Activated CD4-positive, alpha-beta memory T cell treated with anti-CD3 and anti-CD28 coated beads, Interleukin-2, amount 10 ng/mL, durations not matched to agents 7 days and 5 days (primary cell): ENCODE measurements at regions not wholly inside any gene's neighbourhood (a gene's known extent, or its start where the extent isn't known, plus 50 kb on each side); places are given as distances from the start of the nearest gene placed in this dataset.

Experiments used
- CTCF ChIA-PET: fragments of 350-600 bp; sonication (Branson Sonifier 250); formaldehyde crosslinking; loops from one replicate; lab custom pipeline; 2021; ENCODE audit warnings: antibody characterized with exemption, inconsistent platforms; lab: Charles Lee
- POLR2A ChIA-PET: fragments of 350-600 bp; sonication (Branson Sonifier 250); formaldehyde crosslinking; loops from one replicate; lab custom pipeline; 2021; ENCODE audit warnings: antibody characterized with exemption; lab: Charles Lee
- DNase-seq: peaks from one replicate; pipeline ENCODE4 v3.0.0-alpha.2; 2020
- H3K27ac Mint-ChIP-seq: one replicate; pipeline ENCODE4 v1.8.0; 2021; ENCODE audit warnings: mild to moderate bottlenecking, mixed read lengths
- H3K27me3 Mint-ChIP-seq: one replicate; pipeline ENCODE4 v1.8.0; 2021; ENCODE audit warnings: mixed read lengths
- H3K36me3 Mint-ChIP-seq: one replicate; pipeline ENCODE4 v1.8.0; 2021; ENCODE audit warnings: low read depth, mixed read lengths
- H3K4me1 Mint-ChIP-seq: one replicate; pipeline ENCODE4 v1.8.0; 2021; ENCODE audit warnings: mixed read lengths
- H3K4me3 Mint-ChIP-seq: one replicate; pipeline ENCODE4 v1.8.0; 2021; ENCODE audit warnings: mild to moderate bottlenecking, mixed read lengths
- H3K9me3 Mint-ChIP-seq: one replicate; pipeline ENCODE4 v1.8.0; 2021; ENCODE audit warnings: mixed read lengths

- Mint-ChIP-seq H3K9me3 (no peaks in the 10 kb centered on the region), H3K4me1 (no peaks in the 10 kb centered on the region), H3K4me3 (no peak overlapping the region), H3K27ac (no peak overlapping the region), H3K27me3 (no peaks in the 10 kb centered on the region), H3K36me3 (no peaks in the 10 kb centered on the region)
- DNase-seq: no peak
- POLR2A ChIA-PET: no interaction called here
- CTCF ChIA-PET: no interaction called here
These were observed 207.8 kb upstream of the NRIP1 start for GRCh38 chr21:15272591-15272990.

- no peak for DNase-seq
- Mint-ChIP-seq H3K27ac (no peak overlapping the region), H3K4me3 (no peak overlapping the region), H3K9me3 (no peaks in the 10 kb centered on the region), H3K36me3 (no peaks in the 10 kb centered on the region), H3K27me3 (no peaks in the 10 kb centered on the region), H3K4me1 (no peaks in the 10 kb centered on the region)
- CTCF ChIA-PET: interaction anchor here (0.7 kb wide), 1 partner anchor 41 kb away, joined by 3 read pairs; no protein-coding TSS in a partner anchor
- POLR2A ChIA-PET: no interaction called here
These were observed 208.4 kb upstream of the NRIP1 start for GRCh38 chr21:15273244-15273643.

- no peaks in the 10 kb centered on the region for H3K36me3 Mint-ChIP-seq
- H3K9me3 Mint-ChIP-seq: no peaks in the 10 kb centered on the region
- ChIA-PET CTCF (no interaction called here), POLR2A (no interaction called here)
- H3K27me3 Mint-ChIP-seq: no peaks in the 10 kb centered on the region
- no peak overlapping the region for H3K27ac Mint-ChIP-seq
- no peak for DNase-seq
- H3K4me1 Mint-ChIP-seq: no peaks in the 10 kb centered on the region
- no peak overlapping the region for H3K4me3 Mint-ChIP-seq
These were observed 210.1 kb upstream of the NRIP1 start for GRCh38 chr21:15274701-15275485.

- ChIA-PET CTCF (no interaction called here), POLR2A (no interaction called here)
- Mint-ChIP-seq H3K27ac (no peak overlapping the region), H3K9me3 (no peaks in the 10 kb centered on the region), H3K27me3 (no peaks in the 10 kb centered on the region), H3K36me3 (no peaks in the 10 kb centered on the region), H3K4me3 (no peak overlapping the region), H3K4me1 (no peaks in the 10 kb centered on the region)
- no peak for DNase-seq
These were observed 210.9 kb upstream of the NRIP1 start for GRCh38 chr21:15275615-15276235.

GRCh38 chr21:15276243-15276642 lies 211.4 kb upstream of the NRIP1 start:
- POLR2A ChIA-PET: no interaction called here
- no peak overlapping the region for H3K27ac Mint-ChIP-seq
- no peaks in the 10 kb centered on the region for H3K36me3 Mint-ChIP-seq
- no peaks in the 10 kb centered on the region for H3K27me3 Mint-ChIP-seq
- no peak for DNase-seq
- H3K4me3 Mint-ChIP-seq: no peak overlapping the region
- H3K9me3 Mint-ChIP-seq: no peaks in the 10 kb centered on the region
- CTCF ChIA-PET: no interaction called here
- H3K4me1 Mint-ChIP-seq: no peaks in the 10 kb centered on the region

GRCh38 chr21:15277466-15277865 lies 212.7 kb upstream of the NRIP1 start:
- DNase-seq: no peak
- Mint-ChIP-seq H3K27ac (no peak overlapping the region), H3K4me1 (no peaks in the 10 kb centered on the region), H3K36me3 (no peaks in the 10 kb centered on the region), H3K4me3 (no peak overlapping the region), H3K27me3 (no peaks in the 10 kb centered on the region), H3K9me3 (no peaks in the 10 kb centered on the region)
- ChIA-PET CTCF (no interaction called here), POLR2A (no interaction called here)

- Mint-ChIP-seq H3K36me3 (no peaks in the 10 kb centered on the region), H3K27ac (no peak overlapping the region), H3K9me3 (no peaks in the 10 kb centered on the region), H3K4me1 (no peaks in the 10 kb centered on the region), H3K27me3 (no peaks in the 10 kb centered on the region), H3K4me3 (no peak overlapping the region)
- CTCF ChIA-PET: no interaction called here
- no peak for DNase-seq
- POLR2A ChIA-PET: no interaction called here
These were observed 213.5 kb upstream of the NRIP1 start for GRCh38 chr21:15278279-15278678.

- no peaks in the 10 kb centered on the region for H3K27me3 Mint-ChIP-seq
- ChIA-PET POLR2A (no interaction called here), CTCF (no interaction called here)
- no peaks in the 10 kb centered on the region for H3K9me3 Mint-ChIP-seq
- H3K27ac Mint-ChIP-seq: no peak overlapping the region
- no peak overlapping the region for H3K4me3 Mint-ChIP-seq
- H3K4me1 Mint-ChIP-seq: no peaks in the 10 kb centered on the region
- DNase-seq: no peak
- no peaks in the 10 kb centered on the region for H3K36me3 Mint-ChIP-seq
These were observed 214.1 kb upstream of the NRIP1 start for GRCh38 chr21:15278851-15279250.

- Mint-ChIP-seq H3K36me3 (no peaks in the 10 kb centered on the region), H3K27me3 (no peaks in the 10 kb centered on the region), H3K27ac (no peak overlapping the region), H3K9me3 (no peaks in the 10 kb centered on the region), H3K4me1 (no peaks in the 10 kb centered on the region), H3K4me3 (no peak overlapping the region)
- no peak for DNase-seq
- ChIA-PET CTCF (no interaction called here), POLR2A (no interaction called here)
These were observed 214.7 kb upstream of the NRIP1 start for GRCh38 chr21:15279482-15279881.

GRCh38 chr21:15281714-15282113 lies 216.9 kb upstream of the NRIP1 start:
- H3K27ac Mint-ChIP-seq: no peak overlapping the region
- no peak for DNase-seq
- no peak overlapping the region for H3K4me3 Mint-ChIP-seq
- H3K27me3 Mint-ChIP-seq: no peaks in the 10 kb centered on the region
- no peaks in the 10 kb centered on the region for H3K4me1 Mint-ChIP-seq
- H3K36me3 Mint-ChIP-seq: no peaks in the 10 kb centered on the region
- CTCF ChIA-PET: no interaction called here
- no peaks in the 10 kb centered on the region for H3K9me3 Mint-ChIP-seq
- POLR2A ChIA-PET: no interaction called here

- no peaks in the 10 kb centered on the region for H3K27me3 Mint-ChIP-seq
- ChIA-PET CTCF (no interaction called here), POLR2A (no interaction called here)
- no peak overlapping the region for H3K4me3 Mint-ChIP-seq
- H3K4me1 Mint-ChIP-seq: no peaks in the 10 kb centered on the region
- H3K36me3 Mint-ChIP-seq: no peaks in the 10 kb centered on the region
- DNase-seq: no peak
- H3K9me3 Mint-ChIP-seq: no peaks in the 10 kb centered on the region
- H3K27ac Mint-ChIP-seq: no peak overlapping the region
These were observed 217.9 kb upstream of the NRIP1 start for GRCh38 chr21:15282665-15283064.

GRCh38 chr21:15283138-15283537 lies 218.3 kb upstream of the NRIP1 start:
- Mint-ChIP-seq H3K9me3 (no peaks in the 10 kb centered on the region), H3K27me3 (no peaks in the 10 kb centered on the region), H3K36me3 (no peaks in the 10 kb centered on the region), H3K4me1 (no peaks in the 10 kb centered on the region), H3K4me3 (no peak overlapping the region), H3K27ac (no peak overlapping the region)
- no peak for DNase-seq
- ChIA-PET POLR2A (no interaction called here), CTCF (no interaction called here)

GRCh38 chr21:15283789-15284188 lies 219.0 kb upstream of the NRIP1 start:
- H3K36me3 Mint-ChIP-seq: no peaks in the 10 kb centered on the region
- no peak overlapping the region for H3K4me3 Mint-ChIP-seq
- no peaks in the 10 kb centered on the region for H3K4me1 Mint-ChIP-seq
- CTCF ChIA-PET: no interaction called here
- H3K9me3 Mint-ChIP-seq: no peaks in the 10 kb centered on the region
- POLR2A ChIA-PET: no interaction called here
- no peaks in the 10 kb centered on the region for H3K27me3 Mint-ChIP-seq
- no peak for DNase-seq
- no peak overlapping the region for H3K27ac Mint-ChIP-seq

- Mint-ChIP-seq H3K27ac (no peak overlapping the region), H3K9me3 (no peaks in the 10 kb centered on the region), H3K4me1 (no peaks in the 10 kb centered on the region), H3K4me3 (no peak overlapping the region), H3K36me3 (no peaks in the 10 kb centered on the region), H3K27me3 (no peaks in the 10 kb centered on the region)
- POLR2A ChIA-PET: no interaction called here
- CTCF ChIA-PET: no interaction called here
- no peak for DNase-seq
These were observed 220.8 kb upstream of the NRIP1 start for GRCh38 chr21:15285556-15285955.
